A673 (cell line): ENCODE measurements at regions not wholly inside any gene's neighbourhood (a gene's known extent, or its start where the extent isn't known, plus 50 kb on each side); places are given as distances from the start of the nearest gene placed in this dataset.

ENCODE experiments used
- CTCF ChIP-seq: fragments of 300-800, 200-600 bp; sonication (generic); conservative IDR thresholded peaks from 2 replicates; pipeline ENCODE4 v1.5.1; 2017; ENCODE audit warnings: low read depth, mild to moderate bottlenecking, antibody characterized with exemption, low read length, moderate library complexity, mixed read lengths
- EZH2 ChIP-seq: fragments of 200-600 bp; sonication (generic); IDR thresholded peaks from 2 replicates; pipeline ENCODE4 v1.6.1; 2017; ENCODE audit warnings: borderline replicate concordance, low read depth, mild to moderate bottlenecking, mixed read lengths, antibody characterized with exemption, low read length; ENCODE audit not compliant: poor library complexity, severe bottlenecking

- TF ChIP-seq CTCF: no peak
- TF ChIP-seq EZH2: no peak
These were observed 132.7 kb downstream of the GATA3 start for GRCh38 chr10:8187171-8187666.
